GM12891 (cell line): ENCODE measurements at regions not wholly inside any gene's neighbourhood (a gene's known extent, or its start where the extent isn't known, plus 50 kb on each side); places are given as distances from the start of the nearest gene placed in this dataset.
"Not testable (repeated sequence)": the region's sequence is repeated elsewhere in the genome, so short reads cannot be mapped to it uniquely, and the experiment has no call there.

Source experiments
- PAX5 ChIP-seq: IDR thresholded peaks from 2 replicates; pipeline ENCODE4 v1.6.1; 2011; ENCODE audit warnings: low read length, moderate library complexity, mild to moderate bottlenecking; ENCODE audit not compliant: insufficient read depth, severe bottlenecking
- POLR2A ChIP-seq: IDR thresholded peaks from 2 replicates; pipeline ENCODE4 v1.6.1; 2011; ENCODE audit warnings: low read depth, low read length, control low read depth
- POLR2AphosphoS5 ChIP-seq: IDR thresholded peaks from 2 replicates; pipeline ENCODE4 v1.6.1; 2011; ENCODE audit warnings: low read depth, low read length, control low read depth
- POU2F2 ChIP-seq: IDR thresholded peaks from 2 replicates; pipeline ENCODE4 v1.6.1; 2011; ENCODE audit warnings: low read depth, mild to moderate bottlenecking, control low read depth, low read length, moderate library complexity
- SPI1 ChIP-seq: IDR thresholded peaks from 2 replicates; pipeline ENCODE4 v1.6.1; 2011; ENCODE audit warnings: low read depth, low read length, control low read depth
- TAF1 ChIP-seq: IDR thresholded peaks from 2 replicates; pipeline ENCODE4 v1.6.1; 2011; ENCODE audit warnings: low read depth, low read length, control low read depth

DNA sequence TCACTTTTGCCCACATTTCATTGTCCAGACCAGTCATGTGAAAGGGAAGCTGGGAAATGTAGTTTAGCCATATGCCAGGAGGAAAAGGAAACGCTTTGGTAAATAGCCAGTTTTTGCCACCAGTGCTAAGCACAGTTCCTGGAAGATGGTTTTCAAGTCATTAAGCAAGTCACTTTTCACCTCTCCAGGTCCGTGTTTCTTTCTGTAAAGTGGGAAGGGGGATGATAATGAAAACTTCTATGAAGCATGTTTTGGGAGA, 96.6 kb upstream of the TPTE start:
- TF ChIP-seq POLR2A, POLR2AphosphoS5, TAF1, POU2F2, PAX5, SPI1: not testable (repeated sequence)
